ENCODE measurements at regions not wholly inside any gene's neighbourhood (a gene's known extent, or its start where the extent isn't known, plus 50 kb on each side); places are given as distances from the start of the nearest gene placed in this dataset.

- TF ChIP-seq TEAD4 (IDR thresholded peaks at IDR 0.05) = no peak
- TF ChIP-seq EGR1 (IDR thresholded peaks at IDR 0.05) = no peak
These were observed 243.6 kb upstream of the MEIS1 start for GRCh38 chr2:66191311-66191710.
